HG02678 (cell line): ENCODE measurements at regions not wholly inside any gene's neighbourhood (a gene's known extent, or its start where the extent isn't known, plus 50 kb on each side); places are given as distances from the start of the nearest gene placed in this dataset.
"Not testable (repeated sequence)": the region's sequence is repeated elsewhere in the genome, so short reads cannot be mapped to it uniquely, and the experiment has no call there.

Experiments used
- ATAC-seq: cut with Tn5 transposase; IDR thresholded peaks from one replicate; pipeline ENCODE4 v1.9.1; 2021; ENCODE audit warnings: mild to moderate bottlenecking, moderate library complexity; ENCODE audit not compliant: unreplicated experiment

GRCh38 chr15:62362608-62363007 is 197.5 kb upstream of the C2CD4B start:
- no peak for ATAC-seq

GRCh38 chr15:62363913-62364312 is 198.8 kb upstream of the C2CD4B start:
- no peak for ATAC-seq

GRCh38 chr15:62365795-62366442 is 200.8 kb upstream of the C2CD4B start:
- ATAC-seq = no peak

- ATAC-seq = no peak
Measured at GRCh38 chr15:62369454-62369853, 204.4 kb upstream of the C2CD4B start.

GRCh38 chr15:62371683-62372082 is 206.6 kb upstream of the C2CD4B start:
- not testable (repeated sequence) for ATAC-seq

GRCh38 chr15:62377736-62378480 is 212.8 kb upstream of the C2CD4B start:
- no peak for ATAC-seq

- no peak for ATAC-seq
Measured at GRCh38 chr15:62378772-62379498, 213.8 kb upstream of the C2CD4B start.

GRCh38 chr15:62380011-62380410 is 214.9 kb upstream of the C2CD4B start:
- no peak for ATAC-seq

GRCh38 chr15:62382046-62382445 is 217.0 kb upstream of the C2CD4B start:
- ATAC-seq = no peak

GRCh38 chr15:62389885-62390790 is 225.1 kb upstream of the C2CD4B start, which contains the start of gene TLN2:
TSS of gene TLN2 (plus strand) at chr15:62390550.
- ATAC-seq = peak; percentile 88

- peak; percentile 30 for ATAC-seq
Measured at GRCh38 chr15:62390791-62391640, 225.9 kb upstream of the C2CD4B start.

GRCh38 chr15:62391641-62392262 is 226.7 kb upstream of the C2CD4B start:
- ATAC-seq = no peak

GRCh38 chr15:62392376-62392775 is 227.3 kb upstream of the C2CD4B start:
- no peak for ATAC-seq

- ATAC-seq = no peak
Measured at GRCh38 chr15:62393196-62393595, 228.1 kb upstream of the C2CD4B start.

- no peak for ATAC-seq
Measured at GRCh38 chr15:62394079-62394478, 229.0 kb upstream of the C2CD4B start.

GRCh38 chr15:62400778-62401177 is 235.7 kb upstream of the C2CD4B start:
- no peak for ATAC-seq

- ATAC-seq = no peak
Measured at GRCh38 chr15:62402687-62403086, 237.6 kb upstream of the C2CD4B start.

- ATAC-seq = no peak
Measured at GRCh38 chr15:62403164-62403809, 238.2 kb upstream of the C2CD4B start.
